ENCODE measurements at regions not wholly inside any gene's neighbourhood (a gene's known extent, or its start where the extent isn't known, plus 50 kb on each side); places are given as distances from the start of the nearest gene placed in this dataset.
"Not testable (repeated sequence)": the region's sequence is repeated elsewhere in the genome, so short reads cannot be mapped to it uniquely, and the experiment has no call there.

DNA sequence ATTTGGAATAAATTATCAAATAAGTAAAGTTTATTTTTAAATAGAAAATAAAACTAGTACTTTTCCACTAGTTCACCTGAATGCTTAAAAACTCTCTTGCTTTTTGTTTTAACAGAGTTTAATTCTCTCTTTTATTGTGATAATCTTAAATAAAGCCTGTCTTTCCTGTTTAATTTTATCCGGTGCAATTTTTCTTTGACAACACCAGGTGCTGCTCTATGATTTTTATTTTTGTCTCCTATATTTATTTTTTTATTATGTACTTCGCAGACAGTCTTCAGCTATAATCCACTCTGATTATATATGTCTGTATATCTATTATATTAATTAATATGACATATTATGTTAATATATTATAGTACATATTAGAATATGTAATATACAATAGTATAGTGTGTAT, 1293.0 kb upstream of the EPHA6 start:
- no peaks in the 10 kb centered on the region for H3K9me3 Mint-ChIP-seq
- H3K4me1 Mint-ChIP-seq, result no peaks in the 10 kb centered on the region
- TF ChIP-seq, protein P1, sequence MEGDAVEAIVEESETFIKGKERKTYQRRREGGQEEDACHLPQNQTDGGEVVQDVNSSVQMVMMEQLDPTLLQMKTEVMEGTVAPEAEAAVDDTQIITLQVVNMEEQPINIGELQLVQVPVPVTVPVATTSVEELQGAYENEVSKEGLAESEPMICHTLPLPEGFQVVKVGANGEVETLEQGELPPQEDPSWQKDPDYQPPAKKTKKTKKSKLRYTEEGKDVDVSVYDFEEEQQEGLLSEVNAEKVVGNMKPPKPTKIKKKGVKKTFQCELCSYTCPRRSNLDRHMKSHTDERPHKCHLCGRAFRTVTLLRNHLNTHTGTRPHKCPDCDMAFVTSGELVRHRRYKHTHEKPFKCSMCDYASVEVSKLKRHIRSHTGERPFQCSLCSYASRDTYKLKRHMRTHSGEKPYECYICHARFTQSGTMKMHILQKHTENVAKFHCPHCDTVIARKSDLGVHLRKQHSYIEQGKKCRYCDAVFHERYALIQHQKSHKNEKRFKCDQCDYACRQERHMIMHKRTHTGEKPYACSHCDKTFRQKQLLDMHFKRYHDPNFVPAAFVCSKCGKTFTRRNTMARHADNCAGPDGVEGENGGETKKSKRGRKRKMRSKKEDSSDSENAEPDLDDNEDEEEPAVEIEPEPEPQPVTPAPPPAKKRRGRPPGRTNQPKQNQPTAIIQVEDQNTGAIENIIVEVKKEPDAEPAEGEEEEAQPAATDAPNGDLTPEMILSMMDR (conservative IDR thresholded peaks at IDR 0.05), result peak; percentile 22
- H3K4me3 Mint-ChIP-seq, result no peak overlapping the region
- H3K27ac Mint-ChIP-seq (ENCODE audit: unreplicated experiment), result no peak overlapping the region
- H3K36me3 Mint-ChIP-seq (ENCODE audit: low read depth), result no peaks in the 10 kb centered on the region
- DNase-seq (ENCODE audit: low read depth, low spot score), result no peak
- no peaks in the 10 kb centered on the region for H3K27me3 Mint-ChIP-seq (ENCODE audit: low read depth)

DNA sequence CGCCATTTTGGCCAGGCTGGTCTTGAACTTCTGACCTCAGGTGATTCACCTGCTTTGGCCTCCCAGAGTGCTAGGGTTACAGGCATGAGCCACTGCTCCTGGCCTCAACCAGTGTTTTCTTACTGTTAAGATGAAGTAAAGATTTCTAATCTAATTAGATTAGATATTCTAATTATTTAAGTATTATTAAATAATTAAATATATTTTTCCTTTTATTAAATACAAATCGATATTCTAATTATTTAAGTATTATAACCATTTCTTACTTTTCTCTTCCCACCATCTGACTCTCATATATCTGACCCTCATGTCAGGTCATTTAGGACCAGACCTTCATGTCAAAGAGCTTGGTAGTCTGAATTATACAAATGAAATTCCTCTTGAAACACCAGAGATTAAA, 1291.9 kb upstream of the EPHA6 start:
- Mint-ChIP-seq H3K27ac (ENCODE audit: unreplicated experiment) (no peak overlapping the region), H3K27me3 (ENCODE audit: low read depth) (no peaks in the 10 kb centered on the region), H3K4me1 (no peaks in the 10 kb centered on the region), H3K4me3 (no peak overlapping the region), H3K9me3 (no peaks in the 10 kb centered on the region), H3K36me3 (ENCODE audit: low read depth) (no peaks in the 10 kb centered on the region)
- DNase-seq (ENCODE audit: low read depth, low spot score), result no peak
- TF ChIP-seq, protein P1 (conservative IDR thresholded peaks at IDR 0.05), result no peak

DNA sequence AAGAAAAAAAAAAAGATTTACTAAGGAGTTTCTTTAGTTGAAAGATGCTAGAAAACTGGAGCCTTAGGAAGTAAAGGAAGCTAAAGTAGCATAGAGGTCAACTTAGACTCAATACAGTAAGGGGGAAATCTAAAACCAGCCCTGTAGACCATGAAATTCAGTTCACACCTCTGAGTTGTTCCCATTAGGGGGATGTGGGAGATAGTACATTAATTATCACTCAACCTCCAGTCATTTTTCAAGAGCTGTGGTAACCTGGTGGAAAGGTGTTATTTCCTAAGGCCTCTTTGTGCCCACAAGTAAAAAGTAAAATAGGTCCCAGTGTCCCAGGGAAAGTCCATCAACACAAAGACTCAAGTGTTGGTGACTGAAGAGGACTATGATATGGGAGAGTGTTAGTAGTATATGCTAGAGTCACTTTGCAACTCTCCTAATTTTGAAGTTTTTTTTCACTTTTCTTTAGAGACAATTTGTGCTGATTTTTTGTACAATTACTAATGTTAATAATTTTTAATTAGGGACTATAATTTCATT, 1274.4 kb upstream of the EPHA6 start:
- no peak for DNase-seq (ENCODE audit: low read depth, low spot score)
- Mint-ChIP-seq H3K4me3 (no peak overlapping the region), H3K27me3 (ENCODE audit: low read depth) (no peaks in the 10 kb centered on the region), H3K4me1 (no peaks in the 10 kb centered on the region), H3K9me3 (peaks cover 5% of the 10 kb centered on the region), H3K36me3 (ENCODE audit: low read depth) (no peaks in the 10 kb centered on the region), H3K27ac (ENCODE audit: unreplicated experiment) (no peak overlapping the region)
- TF ChIP-seq, protein P1 (conservative IDR thresholded peaks at IDR 0.05), result no peak

DNA sequence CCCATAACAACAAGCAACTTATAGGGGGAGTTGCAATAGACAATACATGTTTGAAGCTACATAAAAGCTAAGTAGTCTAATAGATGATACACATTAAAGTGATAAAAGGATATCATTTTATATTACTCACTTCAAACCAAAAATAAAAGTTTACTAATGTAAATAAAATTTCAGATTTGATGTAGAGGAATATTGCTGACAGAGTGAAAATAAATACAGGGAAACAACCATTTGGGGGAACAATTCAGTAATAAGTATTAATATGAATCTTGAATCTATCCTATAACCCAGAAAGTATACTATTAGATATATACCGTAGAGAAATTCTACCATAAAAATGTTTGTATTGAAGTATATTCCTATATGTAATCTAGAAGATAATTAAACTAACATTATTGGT, 1248.9 kb upstream of the EPHA6 start:
- Mint-ChIP-seq H3K4me1 (no peaks in the 10 kb centered on the region), H3K27ac (ENCODE audit: unreplicated experiment) (no peak overlapping the region), H3K36me3 (ENCODE audit: low read depth) (no peaks in the 10 kb centered on the region), H3K4me3 (no peak overlapping the region), H3K27me3 (ENCODE audit: low read depth) (no peaks in the 10 kb centered on the region), H3K9me3 (peaks cover 9% of the 10 kb centered on the region)
- DNase-seq (ENCODE audit: low read depth, low spot score), result no peak
- TF ChIP-seq, protein P1 (conservative IDR thresholded peaks at IDR 0.05), result no peak

DNA sequence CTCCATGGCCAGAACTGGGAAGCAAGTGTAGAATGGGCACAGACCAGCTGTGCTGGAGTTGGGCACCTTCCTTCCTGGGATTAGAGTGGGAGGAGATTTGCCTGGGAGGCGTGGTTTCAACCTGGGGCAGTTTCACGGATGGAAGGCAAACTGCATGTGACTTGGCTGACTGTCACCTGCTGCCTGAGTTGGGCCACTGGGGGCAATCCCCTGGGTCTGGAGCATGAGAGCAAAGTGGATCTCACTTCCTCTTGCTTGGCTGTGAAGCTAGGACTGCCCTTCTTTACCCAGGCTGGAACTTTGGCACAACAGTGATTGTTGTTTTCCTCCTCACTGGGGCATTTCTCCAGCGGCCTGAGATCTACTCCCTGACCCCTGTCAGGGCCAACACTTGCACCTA, 1247.0 kb upstream of the EPHA6 start:
- Mint-ChIP-seq H3K27me3 (ENCODE audit: low read depth) (no peaks in the 10 kb centered on the region), H3K4me3 (no peak overlapping the region), H3K27ac (ENCODE audit: unreplicated experiment) (no peak overlapping the region), H3K9me3 (peaks cover 9% of the 10 kb centered on the region), H3K4me1 (no peaks in the 10 kb centered on the region), H3K36me3 (ENCODE audit: low read depth) (no peaks in the 10 kb centered on the region)
- TF ChIP-seq, protein P1 (conservative IDR thresholded peaks at IDR 0.05), result no peak
- no peak for DNase-seq (ENCODE audit: low read depth, low spot score)

DNA sequence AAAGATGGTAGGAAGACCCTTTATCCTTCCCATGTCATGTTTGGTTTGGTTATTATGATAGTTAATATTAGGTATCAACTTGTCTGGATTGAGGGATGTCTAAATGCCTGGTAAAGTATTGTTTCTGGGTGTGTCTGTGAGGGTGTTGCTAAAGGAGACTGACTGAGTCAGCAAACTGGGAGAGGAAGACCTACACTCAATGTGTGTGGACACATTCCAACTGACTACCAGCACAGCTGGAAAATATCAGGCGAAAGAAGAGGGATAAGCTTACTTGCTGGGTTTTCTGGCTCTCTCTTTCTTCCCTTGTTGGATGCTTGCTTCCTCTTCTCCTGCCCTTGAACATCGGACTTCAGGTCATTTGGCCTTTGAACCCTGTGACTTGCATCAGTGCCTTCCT, 1227.6 kb upstream of the EPHA6 start:
- DNase-seq (ENCODE audit: low read depth, low spot score), result no peak
- TF ChIP-seq, protein P1 (conservative IDR thresholded peaks at IDR 0.05), result no peak
- Mint-ChIP-seq H3K27ac (ENCODE audit: unreplicated experiment) (no peak overlapping the region), H3K4me1 (no peaks in the 10 kb centered on the region), H3K4me3 (no peak overlapping the region), H3K9me3 (peaks cover 7% of the 10 kb centered on the region), H3K36me3 (ENCODE audit: low read depth) (no peaks in the 10 kb centered on the region), H3K27me3 (ENCODE audit: low read depth) (no peaks in the 10 kb centered on the region)

DNA sequence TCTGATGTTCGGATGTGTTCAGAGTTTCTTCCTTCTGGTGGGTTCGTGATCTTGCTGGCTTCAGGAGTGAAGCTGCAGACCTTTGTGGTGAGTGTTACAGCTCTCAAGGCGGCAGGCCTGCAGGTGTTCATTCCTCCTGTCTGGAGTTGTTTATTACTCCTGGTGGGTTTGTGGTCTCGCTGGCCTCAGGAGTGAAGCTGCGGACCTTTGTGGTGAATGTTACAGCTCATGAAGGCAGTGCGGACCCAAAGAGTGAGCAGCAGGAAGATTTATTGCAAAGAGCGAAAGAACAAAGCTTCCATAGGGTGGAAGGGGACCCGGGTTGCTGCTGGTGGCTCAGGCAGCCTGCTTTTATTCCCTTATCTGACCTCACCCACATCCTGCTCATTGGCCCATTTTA, 1226.8 kb upstream of the EPHA6 start:
- DNase-seq (ENCODE audit: low read depth, low spot score); H3K4me3 Mint-ChIP-seq; H3K27me3 Mint-ChIP-seq (ENCODE audit: low read depth); H3K36me3 Mint-ChIP-seq (ENCODE audit: low read depth); H3K9me3 Mint-ChIP-seq; H3K27ac Mint-ChIP-seq (ENCODE audit: unreplicated experiment); H3K4me1 Mint-ChIP-seq: not testable (repeated sequence)

All from neural crest cell (in vitro differentiated cells).